Right lobe of liver (tissue), 6 donors: ENCODE measurements at regions not wholly inside any gene's neighbourhood (a gene's known extent, or its start where the extent isn't known, plus 50 kb on each side); places are given as distances from the start of the nearest gene placed in this dataset.

ENCODE experiments used
- ATAC-seq, 4 donors: fragments of 200-7000 bp; cut with Tn5 transposase; one replicate each; pipeline ENCODE4 v1.9.1; 2020; ENCODE audit warnings: mild to moderate bottlenecking in 4 of 4, moderate library complexity in 4 of 4
- DNase-seq, 3 donors: peaks; one replicate each; pipeline ENCODE4 v3.0.0-alpha.2; 2020
- H3K27ac ChIP-seq, 3 donors: fragments of 200-600 bp; one replicate each; pipeline ENCODE4 v1.8.0; 2022
- H3K27me3 ChIP-seq, 2 donors: fragments of 200-600 bp; one replicate each; pipeline ENCODE4 v1.8.0; 2022
- H3K36me3 ChIP-seq, 4 donors: fragments of 200-600 bp; sonication (generic) in 1 of 4; one replicate each; pipeline versions ENCODE4 v1.5.1 to v1.8.0; 2017 to 2022; ENCODE audit warnings: control low read depth in 1 of 4
- H3K4me1 ChIP-seq, 4 donors: fragments of 200-600 bp; sonication (generic) in 1 of 4; one replicate each; pipeline versions ENCODE4 v1.5.1 to v1.8.0; 2017 to 2022; ENCODE audit warnings: control low read depth in 1 of 4
- H3K4me3 ChIP-seq, 3 donors: fragments of 200-600 bp; one replicate each; pipeline ENCODE4 v1.8.0; 2022
- H3K9me3 ChIP-seq, 4 donors: fragments of 200-600 bp; sonication (generic) in 1 of 4; one replicate each; pipeline versions ENCODE4 v1.5.1 to v1.8.0; 2017 to 2022; ENCODE audit warnings: control low read depth in 1 of 4
- POLR2A ChIP-seq: fragments of 450-650 bp; IDR thresholded peaks from one replicate; pipeline ENCODE4 v1.6.1; 2017; ENCODE audit warnings: antibody characterized with exemption, mild to moderate bottlenecking
- WGBS: methylation state at CpG from one replicate; pipeline ENCODE4 v1.1.6; 2018; ENCODE audit warnings: low coverage, low lambda C conversion rate; ENCODE audit not compliant: insufficient coverage; ENCODE audit errors: missing lambda C conversion rate; 5-methylcytosine and 5-hydroxymethylcytosine counted together
- intact Hi-C, 2 donors: fragments of 100-400 bp; cut with DNase I; formaldehyde crosslinking; loops; one replicate each; pipeline versions ENCODE4 v1.11.2 to v1.14.1; 2022
- TF ChIP-seq, protein P1 (sequence below), 4 donors: fragments of 200-600 bp in 3 of 4; fragments of 450-650 bp in 1 of 4; IDR thresholded peaks; one replicate each; pipeline versions ENCODE4 v1.5.1 to v1.8.0; 2016 to 2022; ENCODE audit warnings: antibody characterized with exemption in 4 of 4, mild to moderate bottlenecking in 2 of 4
- donor health status: DM: no; HTN: yes; CAD: no.
- donor health status: DM: no; HTN: no; CAD: no.
- donor health status: DM: no; HTN: no; CAD: no.
- donor health status: DM: no; HTN: yes; CAD: no.
- donor health status: DM: no; HTN: yes; CAD: no.

DNA sequence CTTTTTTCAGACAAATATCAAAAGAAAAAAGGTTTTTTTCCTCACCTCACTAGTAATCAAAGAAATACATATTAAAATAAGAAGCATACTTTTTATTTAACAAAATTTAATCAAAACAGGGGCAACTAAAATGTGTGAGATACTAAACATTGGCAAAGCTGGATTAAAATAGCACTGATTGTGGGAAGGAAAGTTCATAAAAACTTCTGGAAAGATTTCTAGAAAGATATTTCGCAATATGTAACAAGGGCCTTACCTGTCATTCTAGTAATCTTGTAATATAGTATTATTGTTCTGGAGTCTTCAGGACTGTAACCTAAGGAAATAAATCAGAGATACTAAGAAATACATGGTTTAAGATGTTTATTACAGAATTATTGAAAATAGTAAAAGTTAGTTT is 482.5 kb downstream of the SUCLA2 start:
- Histone ChIP-seq H3K4me3 (no peak overlapping the region), H3K4me1 (no peaks in the 10 kb centered on the region), H3K9me3 (no peaks in the 10 kb centered on the region), H3K36me3 (no peaks in the 10 kb centered on the region), H3K27ac (no peak overlapping the region), H3K27me3 (no peaks in the 10 kb centered on the region)
- DNase-seq = no peak
- WGBS = 94% methylated on average over 1 of the region's 1 CpG
- intact Hi-C loops = no loop called here
- ATAC-seq = no peak
- TF ChIP-seq POLR2A = no peak
- TF ChIP-seq, protein P1, sequence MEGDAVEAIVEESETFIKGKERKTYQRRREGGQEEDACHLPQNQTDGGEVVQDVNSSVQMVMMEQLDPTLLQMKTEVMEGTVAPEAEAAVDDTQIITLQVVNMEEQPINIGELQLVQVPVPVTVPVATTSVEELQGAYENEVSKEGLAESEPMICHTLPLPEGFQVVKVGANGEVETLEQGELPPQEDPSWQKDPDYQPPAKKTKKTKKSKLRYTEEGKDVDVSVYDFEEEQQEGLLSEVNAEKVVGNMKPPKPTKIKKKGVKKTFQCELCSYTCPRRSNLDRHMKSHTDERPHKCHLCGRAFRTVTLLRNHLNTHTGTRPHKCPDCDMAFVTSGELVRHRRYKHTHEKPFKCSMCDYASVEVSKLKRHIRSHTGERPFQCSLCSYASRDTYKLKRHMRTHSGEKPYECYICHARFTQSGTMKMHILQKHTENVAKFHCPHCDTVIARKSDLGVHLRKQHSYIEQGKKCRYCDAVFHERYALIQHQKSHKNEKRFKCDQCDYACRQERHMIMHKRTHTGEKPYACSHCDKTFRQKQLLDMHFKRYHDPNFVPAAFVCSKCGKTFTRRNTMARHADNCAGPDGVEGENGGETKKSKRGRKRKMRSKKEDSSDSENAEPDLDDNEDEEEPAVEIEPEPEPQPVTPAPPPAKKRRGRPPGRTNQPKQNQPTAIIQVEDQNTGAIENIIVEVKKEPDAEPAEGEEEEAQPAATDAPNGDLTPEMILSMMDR (IDR thresholded peaks at IDR 0.05) = no peak

DNA sequence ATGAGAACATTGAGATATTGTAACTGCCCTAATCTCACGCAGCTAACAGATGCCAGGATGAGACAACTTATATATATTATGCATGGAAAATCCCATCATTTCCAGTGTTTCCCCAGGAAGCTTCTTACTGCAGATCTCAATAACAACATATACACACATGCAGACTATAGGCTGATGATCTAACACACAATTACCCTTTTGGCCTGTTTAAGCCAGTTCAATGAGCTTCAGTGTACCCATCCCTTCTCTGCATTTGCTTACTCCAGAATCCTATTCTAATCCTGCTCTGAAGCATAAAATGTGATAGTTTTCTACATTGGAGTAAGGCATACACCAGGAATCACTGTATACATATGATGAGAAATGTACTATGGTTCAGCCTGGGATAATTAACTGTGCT is 489.4 kb downstream of the SUCLA2 start:
- no peak for DNase-seq
- Histone ChIP-seq H3K36me3 (no peaks in the 10 kb centered on the region), H3K9me3 (no peaks in the 10 kb centered on the region), H3K27ac (no peak overlapping the region), H3K4me3 (no peak overlapping the region), H3K27me3 (no peaks in the 10 kb centered on the region), H3K4me1 (no peaks in the 10 kb centered on the region)
- ATAC-seq = no peak
- intact Hi-C loops = no loop called here
- 43% methylated on average over 1 of the region's 1 CpG for WGBS
- no peak for TF ChIP-seq POLR2A
- TF ChIP-seq, protein P1 (IDR thresholded peaks at IDR 0.05) = no peak

DNA sequence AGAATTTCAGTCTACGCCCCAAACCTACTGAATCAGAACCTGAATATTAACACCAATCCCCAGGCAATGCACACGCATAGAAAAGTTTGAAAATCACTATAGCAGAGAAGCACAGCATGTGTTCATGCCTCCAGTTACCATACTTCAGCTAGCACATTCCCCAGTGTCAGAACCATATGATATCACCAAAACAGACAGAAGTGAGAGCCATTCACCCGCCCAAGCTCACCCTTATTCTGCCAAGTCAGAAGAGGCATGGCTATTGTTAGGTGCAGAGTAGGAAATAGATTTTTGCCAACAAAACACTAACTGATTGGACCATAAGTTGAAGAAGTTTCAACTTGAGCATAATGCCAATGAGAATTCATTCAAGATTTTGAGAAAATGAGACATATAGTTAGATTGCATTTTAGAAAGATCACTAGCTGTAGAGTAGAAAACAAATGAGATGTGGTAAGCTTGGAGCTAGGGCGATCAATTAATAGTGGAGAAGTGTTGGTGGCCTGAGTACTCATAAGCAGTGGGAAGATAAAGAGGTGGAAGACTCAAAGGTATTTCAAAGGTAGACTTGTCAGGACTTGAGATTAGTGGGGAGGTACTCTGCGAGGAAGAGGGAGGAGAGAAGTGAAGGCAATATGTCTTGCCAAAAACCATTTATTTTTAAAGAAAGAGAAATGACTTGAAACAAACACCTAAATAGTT is 492.4 kb downstream of the SUCLA2 start:
- Histone ChIP-seq H3K27me3 (no peaks in the 10 kb centered on the region), H3K9me3 (no peaks in the 10 kb centered on the region), H3K36me3 (no peaks in the 10 kb centered on the region), H3K27ac (no peak overlapping the region), H3K4me1 (no peaks in the 10 kb centered on the region), H3K4me3 (no peak overlapping the region)
- TF ChIP-seq, protein P1 (IDR thresholded peaks at IDR 0.05) = no peak
- no peak for TF ChIP-seq POLR2A
- DNase-seq = no peak
- intact Hi-C loops = no loop called here
- 74% methylated on average over 5 of the region's 5 CpGs for WGBS
- ATAC-seq = no peak

DNA sequence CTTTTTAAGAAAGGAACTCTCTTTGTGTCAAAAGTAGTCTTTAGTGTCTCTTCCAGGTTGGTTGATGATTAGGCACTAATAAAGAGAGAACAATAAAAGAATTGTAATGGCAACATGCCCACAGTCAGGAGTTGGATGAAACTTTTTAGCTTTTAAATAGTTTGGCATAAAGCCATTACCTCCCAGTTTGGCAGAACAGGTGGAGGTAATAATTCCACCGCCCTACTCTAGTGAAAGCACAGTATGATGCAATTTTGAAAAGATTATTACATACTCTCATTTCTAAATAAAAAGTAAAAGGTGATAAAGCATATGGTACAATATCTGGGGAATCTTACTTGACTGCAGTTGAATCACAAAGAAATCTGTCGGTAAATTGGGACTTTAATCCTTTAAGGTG is 497.6 kb downstream of the SUCLA2 start:
- no peak for TF ChIP-seq POLR2A
- TF ChIP-seq, protein P1 (IDR thresholded peaks at IDR 0.05) = no peak
- Histone ChIP-seq H3K4me1 (no peaks in the 10 kb centered on the region), H3K9me3 (no peaks in the 10 kb centered on the region), H3K27me3 (no peaks in the 10 kb centered on the region), H3K27ac (no peak overlapping the region), H3K36me3 (no peaks in the 10 kb centered on the region), H3K4me3 (no peak overlapping the region)
- intact Hi-C loops = no loop called here
- no peak for DNase-seq
- no peak for ATAC-seq
- 54% methylated on average over 2 of the region's 2 CpGs for WGBS
